ENCODE measurements at regions not wholly inside any gene's neighbourhood (a gene's known extent, or its start where the extent isn't known, plus 50 kb on each side); places are given as distances from the start of the nearest gene placed in this dataset.

GRCh38 chr5:57915536-57915935 lies 432.9 kb upstream of the ACTBL2 start:
- TF ChIP-seq GATA3 (IDR thresholded peaks at IDR 0.05; ENCODE audit: low read depth, low read length): no peak
- TF ChIP-seq GATA2 (IDR thresholded peaks at IDR 0.05; ENCODE audit: low read depth, low read length): no peak
